BJ (cell line): ENCODE measurements at regions not wholly inside any gene's neighbourhood (a gene's known extent, or its start where the extent isn't known, plus 50 kb on each side); places are given as distances from the start of the nearest gene placed in this dataset.
"Not testable (repeated sequence)": the region's sequence is repeated elsewhere in the genome, so short reads cannot be mapped to it uniquely, and the experiment has no call there.

Source experiments
- CTCF ChIA-PET: fragments of 350-600 bp; formaldehyde crosslinking; extraction: SDS; loops from one replicate; lab custom pipeline; 2021; ENCODE audit warnings: antibody characterized with exemption, inconsistent platforms; lab: Yijun Ruan, JAX
- POLR2A ChIA-PET: fragments of 300-600 bp; sonication (Branson Sonifier 250); formaldehyde crosslinking; extraction: SDS; loops from one replicate; lab custom pipeline; 2021; ENCODE audit warnings: antibody characterized with exemption; lab: Charles Lee
- DNase-seq: peaks from one replicate; pipeline ENCODE4 v3.0.0-alpha.2; 2011; ENCODE audit warnings: low read depth
- H3K27me3 ChIP-seq: 2 replicates; pipeline ENCODE4 v1.6.0; 2011; ENCODE audit warnings: low read length; ENCODE audit not compliant: control insufficient read depth, insufficient read depth
- H3K36me3 ChIP-seq: 2 replicates; pipeline ENCODE4 v1.5.1; 2011; ENCODE audit warnings: low read length; ENCODE audit not compliant: control insufficient read depth, insufficient read depth
- H3K4me3 ChIP-seq: 2 replicates; pipeline ENCODE4 v1.5.1; 2011; ENCODE audit warnings: low read depth, mild to moderate bottlenecking, control low read depth, low read length
- TF ChIP-seq, protein P1 (sequence below): IDR thresholded peaks from 2 replicates; pipeline ENCODE4 v1.5.1; 2011; ENCODE audit warnings: low read depth, mild to moderate bottlenecking, control low read depth, inconsistent platforms, low read length, moderate library complexity; ENCODE audit not compliant: insufficient read depth

DNA sequence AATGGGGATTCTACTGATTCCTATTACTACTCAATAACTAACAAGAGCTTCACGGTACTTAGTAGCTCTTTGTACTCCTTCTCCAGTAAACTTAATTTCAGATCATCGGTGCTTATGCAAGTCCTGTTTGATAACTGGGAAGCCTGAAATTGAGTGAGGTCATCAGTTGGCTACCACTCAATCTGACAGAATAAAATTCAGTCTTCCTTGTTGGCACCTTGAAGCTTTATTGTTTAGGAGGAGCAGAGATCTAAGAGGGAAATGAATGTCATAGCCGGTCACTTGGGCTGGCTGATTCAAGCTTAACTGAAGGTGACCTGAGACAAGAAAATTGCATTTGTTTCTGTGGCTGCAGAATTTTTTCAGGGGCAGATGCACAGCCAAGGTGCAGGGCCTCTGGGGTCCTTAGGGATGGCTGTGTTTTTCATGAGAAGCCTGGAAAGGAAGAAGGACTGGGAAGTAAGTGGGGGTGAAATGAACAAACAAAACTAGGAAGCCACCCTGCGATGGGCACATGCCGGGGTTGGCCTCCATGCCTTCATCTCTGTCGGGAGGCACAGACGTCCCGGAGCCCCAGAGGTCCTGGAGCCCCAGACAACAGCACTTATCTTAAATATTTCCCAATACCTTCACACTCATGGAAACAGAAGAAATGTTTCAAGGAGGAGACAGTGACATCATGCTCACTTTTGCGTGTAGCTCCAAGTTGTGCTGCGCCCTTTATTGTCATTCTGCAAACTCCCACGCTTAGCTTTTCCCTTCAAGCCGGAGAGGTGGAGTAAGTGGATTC is 85.0 kb upstream of the KIF5B start:
- no peaks in the 10 kb centered on the region for H3K36me3 ChIP-seq
- ChIA-PET CTCF (interaction anchor here (0.9 kb wide), 1 partner anchor 70 kb away, joined by 3 read pairs; no protein-coding TSS in a partner anchor), POLR2A (interaction anchor here (0.5 kb wide), 1 partner anchor 98 kb away, joined by 3 read pairs; no protein-coding TSS in a partner anchor)
- H3K27me3 ChIP-seq: no peaks in the 10 kb centered on the region
- no peak for DNase-seq
- H3K4me3 ChIP-seq: no peak overlapping the region
- TF ChIP-seq, protein P1, sequence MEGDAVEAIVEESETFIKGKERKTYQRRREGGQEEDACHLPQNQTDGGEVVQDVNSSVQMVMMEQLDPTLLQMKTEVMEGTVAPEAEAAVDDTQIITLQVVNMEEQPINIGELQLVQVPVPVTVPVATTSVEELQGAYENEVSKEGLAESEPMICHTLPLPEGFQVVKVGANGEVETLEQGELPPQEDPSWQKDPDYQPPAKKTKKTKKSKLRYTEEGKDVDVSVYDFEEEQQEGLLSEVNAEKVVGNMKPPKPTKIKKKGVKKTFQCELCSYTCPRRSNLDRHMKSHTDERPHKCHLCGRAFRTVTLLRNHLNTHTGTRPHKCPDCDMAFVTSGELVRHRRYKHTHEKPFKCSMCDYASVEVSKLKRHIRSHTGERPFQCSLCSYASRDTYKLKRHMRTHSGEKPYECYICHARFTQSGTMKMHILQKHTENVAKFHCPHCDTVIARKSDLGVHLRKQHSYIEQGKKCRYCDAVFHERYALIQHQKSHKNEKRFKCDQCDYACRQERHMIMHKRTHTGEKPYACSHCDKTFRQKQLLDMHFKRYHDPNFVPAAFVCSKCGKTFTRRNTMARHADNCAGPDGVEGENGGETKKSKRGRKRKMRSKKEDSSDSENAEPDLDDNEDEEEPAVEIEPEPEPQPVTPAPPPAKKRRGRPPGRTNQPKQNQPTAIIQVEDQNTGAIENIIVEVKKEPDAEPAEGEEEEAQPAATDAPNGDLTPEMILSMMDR: no peak

DNA sequence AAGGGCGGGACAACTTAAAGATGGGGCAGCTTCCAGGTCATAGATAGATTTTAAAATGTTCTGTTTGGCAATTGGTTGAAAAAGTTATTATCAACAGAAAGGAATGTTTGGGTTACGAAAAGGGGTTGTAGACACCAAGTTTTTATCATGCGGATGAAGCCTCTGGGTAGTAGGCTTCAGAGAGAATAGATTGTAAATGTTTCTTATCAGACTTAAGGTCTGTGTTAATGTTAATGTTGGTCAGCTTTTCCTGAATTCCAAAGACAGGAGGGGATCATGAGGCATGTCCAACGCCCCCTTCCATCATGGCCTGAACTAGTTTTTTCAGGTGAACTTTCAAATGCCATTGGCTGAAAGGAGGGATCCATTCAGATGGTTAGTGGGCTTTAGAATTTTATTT is 84.2 kb upstream of the KIF5B start:
- H3K27me3 ChIP-seq: no peaks in the 10 kb centered on the region
- H3K4me3 ChIP-seq: no peak overlapping the region
- ChIA-PET CTCF (interaction anchor here (0.9 kb wide), 1 partner anchor 71 kb away, joined by 3 read pairs; no protein-coding TSS in a partner anchor), POLR2A (no interaction called here)
- H3K36me3 ChIP-seq: no peaks in the 10 kb centered on the region
- TF ChIP-seq, protein P1: no peak
- no peak for DNase-seq

DNA sequence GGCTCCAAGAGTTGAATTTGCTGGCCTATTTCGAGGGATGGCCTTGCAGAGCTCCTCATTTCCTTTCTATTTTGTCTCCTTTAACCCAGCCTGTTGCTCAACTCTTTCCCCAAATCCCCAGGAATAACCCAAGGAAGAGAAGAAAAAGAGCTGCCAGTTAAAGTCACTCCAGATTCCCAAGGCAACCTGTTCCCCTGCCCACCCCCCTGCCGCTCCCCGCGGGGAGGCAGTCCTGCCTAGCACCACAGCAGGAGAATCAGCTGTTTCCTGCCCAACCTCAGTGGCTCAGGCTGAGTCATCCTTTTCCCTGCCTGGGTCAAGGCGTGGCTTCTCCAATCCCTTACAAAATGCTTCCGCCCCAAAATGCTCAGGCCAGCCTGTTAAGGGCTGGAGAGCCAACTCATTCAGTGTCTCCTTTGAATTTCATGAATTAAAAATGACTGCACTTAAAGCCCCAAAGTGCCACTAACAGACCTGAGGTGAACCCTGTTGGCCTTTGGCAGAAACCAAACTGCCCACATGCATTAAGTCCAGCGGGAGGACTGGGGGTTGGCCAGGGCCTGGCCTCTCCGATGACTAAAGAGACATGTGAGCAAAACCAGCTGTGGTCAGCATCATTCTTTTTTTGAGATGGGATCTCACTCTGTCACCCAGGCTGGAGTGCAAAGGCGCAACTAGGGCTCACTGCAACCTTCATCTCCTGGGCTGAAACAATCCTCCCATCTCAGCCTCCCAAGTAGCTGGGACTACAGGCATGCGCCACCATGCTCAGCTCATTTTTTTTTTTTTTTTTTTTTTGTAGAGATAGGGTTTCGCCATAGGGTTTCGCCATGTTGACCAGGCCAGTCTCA is 83.2 kb upstream of the KIF5B start:
- ChIA-PET POLR2A (no interaction called here), CTCF (interaction anchor here (1.1 to 1.3 kb wide), 3 partner anchors 15 to 51 kb away, joined by 3 to 4 read pairs (median 3); no protein-coding TSS in a partner anchor)
- H3K4me3 ChIP-seq: no peak overlapping the region
- DNase-seq: peak; percentile 85
- TF ChIP-seq, protein P1: peak; percentile 29
- H3K27me3 ChIP-seq: no peaks in the 10 kb centered on the region
- H3K36me3 ChIP-seq: no peaks in the 10 kb centered on the region

DNA sequence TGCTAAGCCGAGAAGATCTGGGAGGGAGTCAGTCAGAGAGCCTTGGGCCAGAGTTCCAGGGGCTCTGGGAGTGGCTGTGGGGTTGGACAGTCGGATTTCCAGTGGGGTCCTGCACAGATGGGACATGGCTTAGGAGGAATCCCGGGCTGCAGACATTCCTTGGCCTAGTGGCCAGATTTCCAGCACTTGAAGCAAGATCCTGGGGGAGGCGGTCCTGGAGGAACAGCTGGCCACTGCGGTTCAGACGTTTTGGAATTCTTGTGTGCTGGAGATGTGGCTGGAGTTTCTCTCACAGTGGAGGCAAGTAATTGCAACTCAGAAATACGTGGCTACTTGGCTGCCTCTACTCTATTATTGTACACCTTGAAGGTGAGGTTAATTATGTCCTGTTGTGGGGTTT is 80.7 kb upstream of the KIF5B start:
- H3K4me3 ChIP-seq, H3K27me3 ChIP-seq, POLR2A ChIA-PET, H3K36me3 ChIP-seq, DNase-seq: not testable (repeated sequence)
- CTCF ChIA-PET: interaction anchor here (0.7 kb wide), 1 partner anchor 12 kb away, joined by 3 read pairs; no protein-coding TSS in a partner anchor

DNA sequence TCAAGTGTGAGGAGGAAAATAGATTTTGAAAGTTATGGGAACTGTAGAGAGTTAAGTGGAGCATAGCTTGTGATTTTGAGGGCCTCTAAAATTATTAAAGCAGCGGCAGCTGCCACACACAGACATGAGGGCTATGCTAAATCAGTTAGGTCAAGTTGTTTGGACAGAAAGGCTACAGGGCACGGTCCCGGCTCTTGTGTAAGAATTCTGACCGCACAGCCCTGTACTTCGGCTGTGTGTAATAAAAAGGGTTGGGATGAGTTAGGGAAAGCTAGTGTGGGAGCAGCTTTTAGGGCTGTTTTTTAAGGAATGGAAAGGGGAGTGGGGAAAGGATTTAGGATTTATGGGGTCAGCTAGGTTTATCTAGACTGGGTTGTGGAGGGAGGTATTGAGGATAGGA is 79.6 kb upstream of the KIF5B start:
- POLR2A ChIA-PET, CTCF ChIA-PET, H3K27me3 ChIP-seq: not testable (repeated sequence)

More for the DNA sequence above, 79.6 kb upstream of the KIF5B start:
- DNase-seq, H3K4me3 ChIP-seq, H3K36me3 ChIP-seq: not testable (repeated sequence)
